ENCODE measurements at regions not wholly inside any gene's neighbourhood (a gene's known extent, or its start where the extent isn't known, plus 50 kb on each side); places are given as distances from the start of the nearest gene placed in this dataset.
"Not testable (repeated sequence)": the region's sequence is repeated elsewhere in the genome, so short reads cannot be mapped to it uniquely, and the experiment has no call there.

DNA sequence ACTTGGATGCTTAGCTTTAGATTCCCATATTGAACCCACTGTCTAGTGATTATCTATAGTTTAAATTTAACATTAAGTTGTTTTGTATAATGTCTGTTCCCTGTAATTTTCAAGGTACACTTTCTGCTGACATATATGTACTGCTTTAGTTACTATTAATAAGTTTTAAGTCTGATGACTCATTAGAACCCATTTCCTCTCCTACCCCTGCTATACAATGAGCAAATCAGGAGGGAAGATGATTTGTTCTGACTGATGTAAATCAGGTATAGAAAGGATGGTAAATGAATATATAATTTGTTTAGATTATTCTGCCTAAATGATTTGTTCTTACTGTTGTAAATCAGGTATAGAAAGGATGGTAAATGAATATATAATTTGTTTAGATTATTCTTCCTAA is 691.8 kb downstream of the NXPH1 start:
- Histone ChIP-seq H3K36me3 (no peaks in the 10 kb centered on the region), H3K4me1 (no peaks in the 10 kb centered on the region), H3K27me3 (no peaks in the 10 kb centered on the region), H3K27ac (no peak overlapping the region), H3K4me3 (no peak overlapping the region), H3K9me3 (no peaks in the 10 kb centered on the region)
- no peak for ATAC-seq
- no peak for DNase-seq
- TF ChIP-seq, protein P1, sequence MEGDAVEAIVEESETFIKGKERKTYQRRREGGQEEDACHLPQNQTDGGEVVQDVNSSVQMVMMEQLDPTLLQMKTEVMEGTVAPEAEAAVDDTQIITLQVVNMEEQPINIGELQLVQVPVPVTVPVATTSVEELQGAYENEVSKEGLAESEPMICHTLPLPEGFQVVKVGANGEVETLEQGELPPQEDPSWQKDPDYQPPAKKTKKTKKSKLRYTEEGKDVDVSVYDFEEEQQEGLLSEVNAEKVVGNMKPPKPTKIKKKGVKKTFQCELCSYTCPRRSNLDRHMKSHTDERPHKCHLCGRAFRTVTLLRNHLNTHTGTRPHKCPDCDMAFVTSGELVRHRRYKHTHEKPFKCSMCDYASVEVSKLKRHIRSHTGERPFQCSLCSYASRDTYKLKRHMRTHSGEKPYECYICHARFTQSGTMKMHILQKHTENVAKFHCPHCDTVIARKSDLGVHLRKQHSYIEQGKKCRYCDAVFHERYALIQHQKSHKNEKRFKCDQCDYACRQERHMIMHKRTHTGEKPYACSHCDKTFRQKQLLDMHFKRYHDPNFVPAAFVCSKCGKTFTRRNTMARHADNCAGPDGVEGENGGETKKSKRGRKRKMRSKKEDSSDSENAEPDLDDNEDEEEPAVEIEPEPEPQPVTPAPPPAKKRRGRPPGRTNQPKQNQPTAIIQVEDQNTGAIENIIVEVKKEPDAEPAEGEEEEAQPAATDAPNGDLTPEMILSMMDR (IDR thresholded peaks at IDR 0.05), result no peak
- intact Hi-C loops (cut with DNase I), result no loop called here

GRCh38 chr7:9127901-9128300 is 694.5 kb downstream of the NXPH1 start:
- TF ChIP-seq, protein P1 (IDR thresholded peaks at IDR 0.05), result no peak

GRCh38 chr7:9148687-9149086 is 715.3 kb downstream of the NXPH1 start:
- Histone ChIP-seq H3K27me3 (no peaks in the 10 kb centered on the region), H3K4me3 (no peak overlapping the region), H3K4me1 (no peaks in the 10 kb centered on the region), H3K9me3 (peaks cover 0 to 6% of the 10 kb centered on the region in 2 donors), H3K27ac (no peak overlapping the region), H3K36me3 (no peaks in the 10 kb centered on the region)
- ATAC-seq (no peak), DNase-seq (no peak)
- TF ChIP-seq, protein P1 (IDR thresholded peaks at IDR 0.05), result no peak
- intact Hi-C loops (cut with DNase I), result no loop called here

More at GRCh38 chr7:9127901-9128300, 694.5 kb downstream of the NXPH1 start:
- DNase-seq (no peak), ATAC-seq (no peak)
- H3K36me3 ChIP-seq, result no peaks in the 10 kb centered on the region
- no peaks in the 10 kb centered on the region for H3K4me1 ChIP-seq
- H3K9me3 ChIP-seq, result no peaks in the 10 kb centered on the region
- no peak overlapping the region for H3K27ac ChIP-seq
- intact Hi-C loops (cut with DNase I), result no loop called here
- H3K4me3 ChIP-seq, result no peak overlapping the region
- no peaks in the 10 kb centered on the region for H3K27me3 ChIP-seq

- H3K4me1 ChIP-seq, result no peaks in the 10 kb centered on the region
- DNase-seq (no peak), ATAC-seq (no peak)
- TF ChIP-seq, protein P1 (IDR thresholded peaks at IDR 0.05), result no peak
- intact Hi-C loops (cut with DNase I), result no loop called here
- no peak overlapping the region for H3K4me3 ChIP-seq
- H3K9me3 ChIP-seq, result peaks cover 0 to 6% of the 10 kb centered on the region in 2 donors
- no peaks in the 10 kb centered on the region for H3K36me3 ChIP-seq
- H3K27me3 ChIP-seq, result no peaks in the 10 kb centered on the region
- no peak overlapping the region for H3K27ac ChIP-seq
Measured at GRCh38 chr7:9149499-9150082, 716.2 kb downstream of the NXPH1 start.

DNA sequence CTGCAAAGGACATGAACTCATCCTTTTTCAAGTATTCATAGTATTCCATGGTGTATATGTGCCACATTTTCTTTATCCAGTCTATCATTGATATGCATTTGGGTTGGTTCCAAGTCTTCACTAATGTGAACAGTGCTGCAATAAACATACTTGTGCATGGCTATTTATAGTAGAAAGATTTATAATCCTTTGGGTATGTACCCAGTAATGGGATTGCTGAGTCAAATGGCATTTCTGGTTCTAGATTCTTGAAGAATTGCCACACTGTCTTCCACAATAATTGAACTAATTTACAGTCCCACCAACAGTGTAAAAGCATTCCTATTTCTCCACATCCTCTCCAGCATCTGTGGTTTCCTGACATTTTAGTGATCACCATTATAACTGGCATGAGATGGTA is 730.3 kb downstream of the NXPH1 start:
- ATAC-seq; intact Hi-C loops (cut with DNase I); DNase-seq; H3K27ac ChIP-seq; H3K4me1 ChIP-seq; H3K27me3 ChIP-seq; H3K4me3 ChIP-seq; H3K36me3 ChIP-seq: not testable (repeated sequence)
- H3K9me3 ChIP-seq, result peaks cover 0 to 10% of the 10 kb centered on the region in 2 donors

DNA sequence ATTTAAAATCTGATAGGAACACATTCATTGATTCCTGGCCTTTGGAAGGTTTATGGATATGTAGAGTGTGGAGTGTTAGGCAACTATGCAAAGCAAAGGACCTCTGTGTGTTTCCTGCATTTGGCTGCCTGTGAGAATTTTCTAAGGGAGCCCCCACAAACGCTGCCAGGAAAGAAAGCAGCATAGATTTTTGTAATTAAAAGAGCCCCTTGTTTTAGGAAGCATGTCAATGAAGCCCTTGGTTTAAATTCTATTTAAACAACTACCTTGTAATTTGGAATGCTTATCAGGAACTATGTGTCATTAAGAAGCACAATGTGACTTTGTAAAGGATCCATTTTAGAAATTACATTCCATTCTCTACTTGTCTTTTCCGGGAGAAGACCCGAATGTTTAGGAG is 742.5 kb downstream of the NXPH1 start:
- H3K27ac ChIP-seq, result no peak overlapping the region
- H3K27me3 ChIP-seq, result no peaks in the 10 kb centered on the region
- no peak for DNase-seq
- no peak overlapping the region for H3K4me3 ChIP-seq
- no peak for ATAC-seq
- intact Hi-C loops (cut with DNase I), result no loop called here
- TF ChIP-seq, protein P1 (IDR thresholded peaks at IDR 0.05), result no peak
- no peaks in the 10 kb centered on the region for H3K4me1 ChIP-seq
- H3K36me3 ChIP-seq, result no peaks in the 10 kb centered on the region
- peaks cover 0 to 7% of the 10 kb centered on the region in 2 donors for H3K9me3 ChIP-seq

Measured in left lung (tissue), 4 donors.